NCI-H2196 (cell line): ENCODE measurements at regions not wholly inside any gene's neighbourhood (a gene's known extent, or its start where the extent isn't known, plus 50 kb on each side); places are given as distances from the start of the nearest gene placed in this dataset.
"Not testable (repeated sequence)": the region's sequence is repeated elsewhere in the genome, so short reads cannot be mapped to it uniquely, and the experiment has no call there.

Source experiments
- DNase-seq: peaks from one replicate; lab custom pipeline; 2025; ENCODE audit not compliant: unreplicated experiment; lab: John Stamatoyannopoulos, UW

- no peak for DNase-seq
Measured at GRCh38 chr4:45502471-45502870, 621.4 kb downstream of the GABRG1 start.

GRCh38 chr4:45484740-45485139 is 639.1 kb downstream of the GABRG1 start:
- DNase-seq = no peak

- no peak for DNase-seq
Measured at GRCh38 chr4:45482346-45482745, 641.5 kb downstream of the GABRG1 start.

DNA sequence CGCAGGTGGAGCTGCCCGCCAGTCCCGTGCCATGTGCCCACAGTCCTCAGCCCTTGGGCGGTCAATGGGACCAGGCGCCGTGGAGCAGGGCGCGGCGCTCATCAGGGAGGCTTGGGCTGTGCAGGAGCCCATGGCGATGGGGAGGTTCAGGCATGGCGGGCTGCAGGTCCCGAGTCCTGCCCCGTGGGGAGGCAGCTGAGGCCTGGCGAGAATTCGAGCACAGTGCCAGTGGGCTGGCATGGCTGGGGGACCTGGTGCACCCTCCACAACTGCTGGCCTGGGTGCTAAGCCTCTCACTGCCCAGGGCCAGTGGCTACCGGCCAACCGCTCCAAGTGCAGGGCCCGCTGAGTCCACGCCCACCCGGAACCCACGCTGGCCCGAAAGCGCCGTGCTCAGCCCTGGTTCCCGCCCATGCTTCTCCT is 646.5 kb downstream of the GABRG1 start:
- DNase-seq = no peak

GRCh38 chr4:45475548-45475947 is 648.3 kb downstream of the GABRG1 start:
- no peak for DNase-seq

GRCh38 chr4:45472490-45472889 is 651.4 kb downstream of the GABRG1 start:
- no peak for DNase-seq

DNA sequence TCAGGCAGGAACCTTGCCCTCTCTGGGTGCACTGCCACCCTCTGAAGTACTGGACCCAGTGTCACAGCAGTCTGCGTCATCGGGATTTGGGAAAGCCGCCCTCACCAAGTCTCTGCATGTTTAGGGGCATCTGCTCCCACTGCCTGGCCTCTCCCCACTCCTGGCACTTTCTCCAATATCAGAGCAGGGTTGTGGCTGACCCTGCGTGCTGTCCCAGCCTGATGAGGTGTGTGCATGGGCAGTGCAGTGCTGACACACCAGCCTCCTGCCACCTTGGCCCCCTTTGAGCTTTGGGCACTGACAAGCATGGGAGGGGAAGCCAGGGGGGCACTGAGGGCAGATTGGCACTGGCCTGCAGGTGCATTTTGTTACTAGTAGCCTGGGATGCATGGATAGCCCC is 652.5 kb downstream of the GABRG1 start:
- DNase-seq = no peak

DNA sequence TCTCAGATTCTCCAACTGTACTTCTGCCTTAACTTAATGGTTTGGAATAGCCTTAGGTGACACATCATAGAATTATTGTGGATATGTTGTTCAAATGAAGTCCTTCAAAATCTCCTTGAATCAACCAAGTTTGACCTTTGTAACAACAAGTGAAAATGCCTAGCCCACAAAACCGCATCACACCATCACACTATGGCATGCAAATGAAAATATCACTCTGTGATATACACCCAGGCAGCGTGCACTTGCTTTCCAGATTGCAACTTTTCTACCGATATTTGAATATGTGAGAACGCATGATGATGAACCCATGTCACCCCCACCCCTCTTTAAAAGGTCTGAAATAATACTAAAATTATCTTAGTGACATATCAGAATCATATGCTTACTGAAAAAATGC is 656.7 kb downstream of the GABRG1 start:
- no peak for DNase-seq

GRCh38 chr4:45460157-45460556 is 663.7 kb downstream of the GABRG1 start:
- not testable (repeated sequence) for DNase-seq

- DNase-seq = no peak
Measured at GRCh38 chr4:45455217-45455616, 668.6 kb downstream of the GABRG1 start.

DNA sequence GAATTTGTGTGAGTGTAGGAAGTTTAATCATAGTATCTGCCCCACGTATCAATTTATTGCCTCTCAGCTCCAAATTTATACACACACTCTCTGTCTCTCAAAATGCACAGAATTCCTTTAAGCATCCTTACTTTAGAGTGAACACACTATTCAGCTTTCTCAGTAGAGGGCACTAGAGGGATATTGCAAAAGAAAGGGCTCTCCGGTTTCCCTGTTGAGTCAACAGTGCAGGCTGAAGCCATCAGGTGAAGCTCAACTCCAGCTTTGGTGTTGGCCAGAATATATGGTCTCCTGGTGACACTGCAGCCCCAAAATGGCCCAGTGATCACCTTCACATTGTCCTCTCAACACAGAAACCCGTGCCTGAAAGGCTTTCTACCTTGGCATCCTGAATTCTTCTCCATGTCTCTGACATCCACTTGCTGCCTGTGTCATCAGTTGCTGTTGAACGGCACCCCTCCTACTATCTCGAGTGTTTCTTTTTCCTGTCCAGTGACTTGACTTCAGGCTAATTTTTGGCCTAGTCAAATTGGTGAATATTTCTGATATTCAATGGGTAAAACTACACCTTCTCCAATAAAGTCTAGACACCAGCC is 670.5 kb downstream of the GABRG1 start:
- DNase-seq = peak; percentile 27

DNA sequence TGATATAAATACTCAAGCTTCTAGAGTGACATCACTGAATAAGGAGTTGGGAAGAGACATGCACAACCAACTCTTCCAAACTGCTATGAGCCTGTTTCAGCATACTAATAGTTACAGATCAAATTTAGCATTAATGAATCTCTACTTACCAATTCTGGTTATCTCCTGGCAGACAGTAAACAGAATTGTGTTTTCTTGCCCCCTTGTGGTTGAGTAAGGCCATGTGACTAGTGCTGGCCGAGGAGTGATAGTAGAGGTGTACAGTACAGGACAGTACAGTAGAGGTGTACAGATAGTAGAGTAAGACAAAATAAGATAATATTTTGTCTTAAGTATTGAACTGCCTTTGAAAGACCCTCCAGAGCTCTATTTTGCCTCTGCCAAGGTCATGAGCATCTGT is 681.4 kb downstream of the GABRG1 start:
- peak; percentile 1 for DNase-seq

GRCh38 chr4:45438047-45438446 is 685.8 kb downstream of the GABRG1 start:
- no peak for DNase-seq

DNA sequence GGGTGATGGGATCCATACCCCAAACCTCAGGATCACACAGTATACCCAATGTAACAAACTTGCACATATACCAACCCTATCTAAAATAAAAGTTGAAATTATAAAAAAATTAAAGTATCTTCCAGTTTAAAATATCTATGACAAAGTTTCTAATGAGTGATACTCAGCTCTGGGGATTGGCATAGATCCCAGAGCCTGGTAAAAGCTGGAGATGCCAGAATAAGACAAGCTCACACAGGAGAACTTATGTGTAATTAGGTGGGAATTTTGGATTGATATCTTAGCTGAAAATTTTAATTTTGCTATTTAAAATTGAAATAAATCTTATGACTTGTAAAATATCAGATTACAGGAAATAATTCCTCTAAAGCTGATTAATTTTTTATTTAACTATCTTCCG is 686.5 kb downstream of the GABRG1 start:
- DNase-seq = no peak

GRCh38 chr4:45425135-45425534 is 698.7 kb downstream of the GABRG1 start:
- no peak for DNase-seq

- no peak for DNase-seq
Measured at GRCh38 chr4:45423896-45424295, 697.5 kb upstream of the GNPDA2 start.

GRCh38 chr4:45420091-45420674 is 693.8 kb upstream of the GNPDA2 start:
- DNase-seq = not testable (repeated sequence)

- DNase-seq = no peak
Measured at GRCh38 chr4:45410701-45411210, 684.4 kb upstream of the GNPDA2 start.

DNA sequence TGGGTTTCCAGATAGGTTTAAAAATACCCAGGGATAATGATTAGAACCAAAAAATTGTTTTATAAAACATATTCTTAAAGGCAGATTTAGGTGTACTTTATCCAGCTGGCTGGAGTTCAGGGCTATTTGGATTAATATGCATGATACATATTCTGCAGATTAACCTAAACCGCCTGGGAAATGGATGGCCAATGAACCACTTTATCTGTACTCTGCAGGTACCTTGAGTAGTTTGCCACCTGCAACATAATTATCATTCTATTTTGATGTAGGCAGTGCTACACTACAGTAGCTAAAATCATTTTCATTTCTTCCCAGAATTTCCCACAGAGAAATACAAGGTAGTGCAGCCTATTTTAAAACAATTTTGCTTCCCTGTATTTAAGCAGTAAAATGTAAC is 683.2 kb upstream of the GNPDA2 start:
- DNase-seq = no peak

GRCh38 chr4:45408996-45409395 is 682.6 kb upstream of the GNPDA2 start:
- no peak for DNase-seq

DNA sequence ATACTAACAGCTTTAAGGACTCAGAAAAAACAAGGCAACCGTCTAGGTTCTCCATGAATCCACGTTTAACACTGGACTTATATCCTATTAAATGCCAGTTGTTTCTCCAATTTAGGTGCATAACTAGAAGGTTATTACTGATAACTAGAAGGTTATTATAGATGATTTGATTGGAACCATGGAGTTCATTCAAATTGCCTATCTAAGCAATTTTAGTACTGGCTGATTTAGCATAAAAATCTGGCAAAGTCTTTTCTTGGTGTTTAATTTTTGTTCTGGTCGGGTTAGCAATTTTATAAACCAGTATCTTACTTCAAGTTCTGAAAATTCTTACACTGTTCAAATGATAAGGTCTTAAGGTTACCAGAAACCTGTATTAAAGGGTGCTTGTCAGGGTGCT is 672.8 kb upstream of the GNPDA2 start:
- no peak for DNase-seq

- no peak for DNase-seq
Measured at GRCh38 chr4:45385306-45385705, 659.0 kb upstream of the GNPDA2 start.

DNA sequence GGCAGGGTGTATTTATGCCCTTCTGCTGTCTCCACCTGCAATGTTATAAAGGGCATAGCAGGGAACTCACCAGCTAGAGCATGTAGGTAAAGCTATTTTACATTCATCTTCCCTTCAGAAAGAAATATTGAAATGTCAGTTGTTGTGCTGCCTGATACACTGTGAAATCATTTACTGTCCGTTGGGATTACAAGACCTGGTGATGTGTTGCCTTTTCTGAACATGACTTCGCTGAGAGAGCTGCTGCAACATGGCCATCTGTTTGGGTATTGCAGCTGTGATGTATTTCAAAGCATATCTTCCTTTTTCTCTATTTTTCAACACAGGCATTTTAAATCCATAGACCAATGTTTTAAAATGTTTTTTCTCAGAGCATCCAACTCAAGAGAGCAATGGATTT is 644.1 kb upstream of the GNPDA2 start:
- no peak for DNase-seq
